AG09309 (cell line): ENCODE measurements at regions not wholly inside any gene's neighbourhood (a gene's known extent, or its start where the extent isn't known, plus 50 kb on each side); places are given as distances from the start of the nearest gene placed in this dataset.
"Not testable (repeated sequence)": the region's sequence is repeated elsewhere in the genome, so short reads cannot be mapped to it uniquely, and the experiment has no call there.

Source experiments
- DNase-seq: peaks from one replicate; pipeline ENCODE4 v3.0.0-alpha.2; 2010; ENCODE audit warnings: low read depth
- H3K4me3 ChIP-seq: 2 replicates; pipeline ENCODE4 v1.5.1; 2011; ENCODE audit warnings: mild to moderate bottlenecking, low read depth, low read length, moderate library complexity; ENCODE audit not compliant: control insufficient read depth
- TF ChIP-seq, protein P1 (sequence below): IDR thresholded peaks from 2 replicates; pipeline ENCODE4 v1.5.1; 2011; ENCODE audit warnings: mild to moderate bottlenecking, low read depth, low read length, inconsistent platforms; ENCODE audit not compliant: insufficient read depth, control insufficient read depth; ENCODE audit errors: missing control alignments

DNA sequence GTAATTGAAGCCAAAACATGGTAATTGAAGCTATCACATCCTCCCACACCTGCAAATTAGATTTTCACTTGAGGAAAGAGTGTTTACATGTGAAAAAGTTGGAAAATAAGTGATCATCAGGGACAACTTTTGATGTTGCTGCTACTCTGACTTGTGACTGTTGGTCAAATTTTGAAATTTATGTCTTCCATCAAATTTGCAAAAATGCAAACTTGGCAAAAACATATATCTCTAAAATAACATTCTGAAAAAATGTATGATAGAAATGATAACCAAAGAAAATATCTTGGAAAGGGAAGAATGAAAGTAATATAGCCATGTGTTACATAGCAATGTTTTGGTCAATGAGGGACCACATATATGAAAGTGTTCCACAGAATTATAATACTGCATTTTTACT, 703.9 kb upstream of the SEMA6D start:
- no peak for DNase-seq
- H3K4me3 ChIP-seq, result no peak overlapping the region
- TF ChIP-seq, protein P1, sequence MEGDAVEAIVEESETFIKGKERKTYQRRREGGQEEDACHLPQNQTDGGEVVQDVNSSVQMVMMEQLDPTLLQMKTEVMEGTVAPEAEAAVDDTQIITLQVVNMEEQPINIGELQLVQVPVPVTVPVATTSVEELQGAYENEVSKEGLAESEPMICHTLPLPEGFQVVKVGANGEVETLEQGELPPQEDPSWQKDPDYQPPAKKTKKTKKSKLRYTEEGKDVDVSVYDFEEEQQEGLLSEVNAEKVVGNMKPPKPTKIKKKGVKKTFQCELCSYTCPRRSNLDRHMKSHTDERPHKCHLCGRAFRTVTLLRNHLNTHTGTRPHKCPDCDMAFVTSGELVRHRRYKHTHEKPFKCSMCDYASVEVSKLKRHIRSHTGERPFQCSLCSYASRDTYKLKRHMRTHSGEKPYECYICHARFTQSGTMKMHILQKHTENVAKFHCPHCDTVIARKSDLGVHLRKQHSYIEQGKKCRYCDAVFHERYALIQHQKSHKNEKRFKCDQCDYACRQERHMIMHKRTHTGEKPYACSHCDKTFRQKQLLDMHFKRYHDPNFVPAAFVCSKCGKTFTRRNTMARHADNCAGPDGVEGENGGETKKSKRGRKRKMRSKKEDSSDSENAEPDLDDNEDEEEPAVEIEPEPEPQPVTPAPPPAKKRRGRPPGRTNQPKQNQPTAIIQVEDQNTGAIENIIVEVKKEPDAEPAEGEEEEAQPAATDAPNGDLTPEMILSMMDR, result no peak

GRCh38 chr15:47027322-47027946, 689.9 kb upstream of the SEMA6D start:
- no peak overlapping the region for H3K4me3 ChIP-seq
- TF ChIP-seq, protein P1, result no peak
- no peak for DNase-seq

GRCh38 chr15:47035475-47036406, 681.6 kb upstream of the SEMA6D start:
- TF ChIP-seq, protein P1, result no peak
- DNase-seq, result no peak
- no peak overlapping the region for H3K4me3 ChIP-seq

GRCh38 chr15:47037003-47037402, 680.3 kb upstream of the SEMA6D start:
- no peak for DNase-seq
- TF ChIP-seq, protein P1, result no peak
- no peak overlapping the region for H3K4me3 ChIP-seq

DNA sequence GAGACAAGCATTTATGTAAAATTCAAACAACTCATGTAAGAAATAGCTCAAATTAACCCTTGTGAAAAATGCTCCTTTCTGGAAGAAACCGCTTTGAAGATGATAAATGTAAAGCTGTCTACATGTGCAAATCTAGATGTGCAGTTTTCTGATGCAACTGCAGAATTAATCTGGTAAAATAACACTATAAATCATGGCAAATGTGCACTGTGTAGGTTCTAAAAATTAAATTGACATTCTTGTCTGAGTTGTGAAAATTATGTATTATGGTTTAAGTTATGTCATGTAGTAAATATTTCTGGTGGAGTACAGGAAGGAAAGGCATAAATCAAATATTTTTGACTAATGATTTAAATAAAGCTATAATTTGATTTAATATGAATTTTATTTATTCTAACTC, 678.1 kb upstream of the SEMA6D start:
- no peak overlapping the region for H3K4me3 ChIP-seq
- DNase-seq, result no peak
- TF ChIP-seq, protein P1, result no peak

GRCh38 chr15:47041301-47041700, 676.0 kb upstream of the SEMA6D start:
- TF ChIP-seq, protein P1, result no peak
- no peak overlapping the region for H3K4me3 ChIP-seq
- no peak for DNase-seq

DNA sequence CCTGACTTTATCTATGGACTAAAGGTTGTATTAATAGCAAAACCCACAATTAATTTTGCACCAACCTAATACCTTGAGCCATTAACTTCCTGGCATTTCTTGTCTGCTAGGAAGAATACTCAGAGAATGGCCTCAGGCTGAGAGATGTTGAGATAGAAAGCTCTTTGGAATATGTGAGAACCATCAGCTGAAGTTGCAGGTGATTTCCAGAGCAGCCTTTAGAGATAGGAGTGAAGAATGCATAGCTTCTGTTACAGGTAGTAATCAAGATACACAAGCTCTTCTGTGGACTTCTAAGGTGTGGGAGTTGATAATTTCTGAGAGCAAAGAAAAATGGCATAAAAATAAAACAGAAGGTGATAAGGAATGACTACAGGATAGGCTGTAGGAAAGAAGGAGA, 669.3 kb upstream of the SEMA6D start:
- not testable (repeated sequence) for H3K4me3 ChIP-seq, DNase-seq
